ENCODE measurements at regions not wholly inside any gene's neighbourhood (a gene's known extent, or its start where the extent isn't known, plus 50 kb on each side); places are given as distances from the start of the nearest gene placed in this dataset.

GRCh38 chr16:51355195-51355594 lies 204.1 kb upstream of the SALL1 start:
- Histone ChIP-seq H3K27me3 (ENCODE audit: control insufficient read depth, insufficient read depth, low read length) (peaks cover 2% of the 10 kb centered on the region), H3K9me3 (ENCODE audit: control insufficient read depth, insufficient read depth, low read length) (no peaks in the 10 kb centered on the region), H3K4me3 (ENCODE audit: low read depth, low read length) (no peak overlapping the region), H3K27ac (ENCODE audit: low read depth, low read length) (no peak overlapping the region)
- POLR2A ChIA-PET: no interaction called here
- no peak for TF ChIP-seq CTCF (IDR thresholded peaks at IDR 0.05; ENCODE audit: low read depth, low read length)
- DNase-seq (ENCODE audit: low read depth, low spot score): no peak
- CTCF ChIA-PET: interaction anchor here (0.5 to 1.0 kb wide), 3 partner anchors 19 to 406 kb away, joined by 3 to 10 read pairs (median 4); no protein-coding TSS in a partner anchor

- no peak for DNase-seq (ENCODE audit: low read depth, low spot score)
- H3K4me3 ChIP-seq (ENCODE audit: low read depth, low read length): no peak overlapping the region
These were observed 202.0 kb upstream of the SALL1 start for GRCh38 chr16:51353055-51353454.

GRCh38 chr16:51349626-51350025 lies 198.6 kb upstream of the SALL1 start:
- no peak for DNase-seq (ENCODE audit: low read depth, low spot score)
- H3K27me3 ChIP-seq (ENCODE audit: control insufficient read depth, insufficient read depth, low read length): no peaks in the 10 kb centered on the region
- ChIA-PET CTCF (no interaction called here), POLR2A (no interaction called here)
- no peak overlapping the region for H3K4me3 ChIP-seq (ENCODE audit: low read depth, low read length)
- no peaks in the 10 kb centered on the region for H3K9me3 ChIP-seq (ENCODE audit: control insufficient read depth, insufficient read depth, low read length)
- no peak for TF ChIP-seq CTCF (IDR thresholded peaks at IDR 0.05; ENCODE audit: low read depth, low read length)
- H3K27ac ChIP-seq (ENCODE audit: low read depth, low read length): no peak overlapping the region

More at GRCh38 chr16:51353055-51353454, 202.0 kb upstream of the SALL1 start:
- peaks cover 2% of the 10 kb centered on the region for H3K27me3 ChIP-seq (ENCODE audit: control insufficient read depth, insufficient read depth, low read length)
- no peaks in the 10 kb centered on the region for H3K9me3 ChIP-seq (ENCODE audit: control insufficient read depth, insufficient read depth, low read length)
- no peak for TF ChIP-seq CTCF (IDR thresholded peaks at IDR 0.05; ENCODE audit: low read depth, low read length)
- POLR2A ChIA-PET: no interaction called here
- no peak overlapping the region for H3K27ac ChIP-seq (ENCODE audit: low read depth, low read length)
- CTCF ChIA-PET: no interaction called here

GRCh38 chr16:51343411-51343810 lies 192.3 kb upstream of the SALL1 start:
- Histone ChIP-seq H3K27me3 (ENCODE audit: control insufficient read depth, insufficient read depth, low read length) (peaks cover 3% of the 10 kb centered on the region), H3K9me3 (ENCODE audit: control insufficient read depth, insufficient read depth, low read length) (peaks cover 8% of the 10 kb centered on the region), H3K4me3 (ENCODE audit: low read depth, low read length) (no peak overlapping the region), H3K27ac (ENCODE audit: low read depth, low read length) (no peak overlapping the region)
- ChIA-PET CTCF (no interaction called here), POLR2A (no interaction called here)
- TF ChIP-seq CTCF (IDR thresholded peaks at IDR 0.05; ENCODE audit: low read depth, low read length): no peak
- DNase-seq (ENCODE audit: low read depth, low spot score): no peak

GRCh38 chr16:51341204-51341603 lies 190.1 kb upstream of the SALL1 start:
- ChIA-PET CTCF (interaction anchor here (0.5 to 0.6 kb wide), 2 partner anchors 92 to 100 kb away, joined by 3 to 4 read pairs; no protein-coding TSS in a partner anchor), POLR2A (no interaction called here)
- Histone ChIP-seq H3K4me3 (ENCODE audit: low read depth, low read length) (no peak overlapping the region), H3K27ac (ENCODE audit: low read depth, low read length) (no peak overlapping the region), H3K9me3 (ENCODE audit: control insufficient read depth, insufficient read depth, low read length) (peaks cover 8% of the 10 kb centered on the region), H3K27me3 (ENCODE audit: control insufficient read depth, insufficient read depth, low read length) (peaks cover 3% of the 10 kb centered on the region)
- DNase-seq (ENCODE audit: low read depth, low spot score): no peak
- no peak for TF ChIP-seq CTCF (IDR thresholded peaks at IDR 0.05; ENCODE audit: low read depth, low read length)
